Esophagus squamous epithelium (tissue), 4 donors: ENCODE measurements at regions not wholly inside any gene's neighbourhood (a gene's known extent, or its start where the extent isn't known, plus 50 kb on each side); places are given as distances from the start of the nearest gene placed in this dataset.

Experiments
- POLR2A ChIP-seq, 4 donors: fragments of 450-650 bp; IDR thresholded peaks; one replicate each; pipeline ENCODE4 v1.6.1; 2017; ENCODE audit warnings: antibody characterized with exemption in 4 of 4, mild to moderate bottlenecking in 4 of 4, moderate library complexity in 3 of 4
- TF ChIP-seq, protein P1 (sequence below), 6 experiments: fragments of 450-650 bp in 4 of 6; fragments of 200-600 bp in 2 of 6; sonication (generic) in 2 of 6; IDR thresholded peaks; one replicate each; pipeline ENCODE4 v1.5.1; 2016 to 2019; ENCODE audit warnings: antibody characterized with exemption in 6 of 6, mild to moderate bottlenecking in 4 of 6, moderate library complexity in 4 of 6

DNA sequence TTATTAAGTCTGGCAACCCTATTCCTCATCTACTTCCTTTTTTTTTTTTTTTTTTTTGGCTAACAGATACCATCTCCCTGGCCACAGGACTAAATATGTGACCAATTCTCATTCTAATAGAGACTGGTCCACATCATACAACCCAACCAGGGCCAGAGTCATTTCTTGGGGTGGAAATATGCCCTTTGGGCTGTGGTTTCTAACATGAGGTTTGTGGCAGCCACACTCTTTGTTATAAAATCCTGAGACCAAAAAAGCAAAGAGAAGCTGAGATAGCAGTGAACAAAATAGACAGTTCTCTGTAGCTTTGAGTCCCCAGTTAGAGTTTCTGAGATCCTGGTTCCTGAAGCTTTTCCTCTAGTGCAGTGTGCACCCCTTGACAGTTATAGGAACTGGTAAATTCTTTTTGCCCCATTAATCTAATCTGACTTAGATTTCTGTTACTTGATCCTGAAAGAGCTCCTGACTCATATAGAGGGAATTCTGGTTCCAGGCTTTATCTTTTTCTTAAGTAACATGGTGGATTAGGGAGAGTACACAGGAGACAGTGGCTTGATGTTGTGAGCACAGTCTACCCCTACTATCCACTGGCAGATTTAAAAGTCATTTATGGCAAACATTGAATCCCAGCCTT is 86.8 kb downstream of the MAIP1 start:
- TF ChIP-seq POLR2A (IDR thresholded peaks at IDR 0.05), result no peak
- TF ChIP-seq, protein P1, sequence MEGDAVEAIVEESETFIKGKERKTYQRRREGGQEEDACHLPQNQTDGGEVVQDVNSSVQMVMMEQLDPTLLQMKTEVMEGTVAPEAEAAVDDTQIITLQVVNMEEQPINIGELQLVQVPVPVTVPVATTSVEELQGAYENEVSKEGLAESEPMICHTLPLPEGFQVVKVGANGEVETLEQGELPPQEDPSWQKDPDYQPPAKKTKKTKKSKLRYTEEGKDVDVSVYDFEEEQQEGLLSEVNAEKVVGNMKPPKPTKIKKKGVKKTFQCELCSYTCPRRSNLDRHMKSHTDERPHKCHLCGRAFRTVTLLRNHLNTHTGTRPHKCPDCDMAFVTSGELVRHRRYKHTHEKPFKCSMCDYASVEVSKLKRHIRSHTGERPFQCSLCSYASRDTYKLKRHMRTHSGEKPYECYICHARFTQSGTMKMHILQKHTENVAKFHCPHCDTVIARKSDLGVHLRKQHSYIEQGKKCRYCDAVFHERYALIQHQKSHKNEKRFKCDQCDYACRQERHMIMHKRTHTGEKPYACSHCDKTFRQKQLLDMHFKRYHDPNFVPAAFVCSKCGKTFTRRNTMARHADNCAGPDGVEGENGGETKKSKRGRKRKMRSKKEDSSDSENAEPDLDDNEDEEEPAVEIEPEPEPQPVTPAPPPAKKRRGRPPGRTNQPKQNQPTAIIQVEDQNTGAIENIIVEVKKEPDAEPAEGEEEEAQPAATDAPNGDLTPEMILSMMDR (IDR thresholded peaks at IDR 0.05), result no peak
